K562 (cell line): ENCODE measurements at regions not wholly inside any gene's neighbourhood (a gene's known extent, or its start where the extent isn't known, plus 50 kb on each side); places are given as distances from the start of the nearest gene placed in this dataset.

Source experiments
- ATAC-seq: fragments of 200-7000 bp; cut with Tn5 transposase; 3 replicates; pipeline ENCODE4 v1.9.1; 2020; ENCODE audit warnings: moderate library complexity
- BruUV-seq: library from RNA; stranded (reverse); fragments of 400-500 nt; replicated peaks from 2 replicates; lab custom pipeline; 2021; lab: Mats Ljungman, UMichigan
- CTCF ChIA-PET: fragments of 300-600 bp; formaldehyde crosslinking; extraction: SDS; loops from one replicate; lab custom pipeline; 2021; ENCODE audit warnings: low intra/inter-chr PET ratio; lab: Yijun Ruan, JAX
- POLR2A ChIA-PET: fragments of 300-600, 350-650 bp; sonication (Branson Sonifier 250); formaldehyde crosslinking; extraction: SDS; loops from one replicate; lab custom pipeline; 2021; ENCODE audit warnings: antibody characterized with exemption, inconsistent platforms; lab: Yijun Ruan, JAX
- DNase-seq, 4 experiments: peaks; one replicate each; pipeline versions ENCODE4 v3.0.0 to v3.0.0-alpha.2; 2011 to 2018; ENCODE audit warnings: low spot score in 3 of 4, mixed read lengths in 3 of 4; ENCODE audit errors: extremely low read depth in 1 of 4
- FAIRE-seq: peaks from 2 replicates; lab custom pipeline; 2011; peaks lifted over from hg19 to GRCh38; lab: Jason Lieb, UNC
- H2AFZ ChIP-seq: 2 replicates; pipeline ENCODE4 v1.6.0; 2011; ENCODE audit warnings: low read depth, low read length, control low read depth, inconsistent platforms
- H3K27ac ChIP-seq: fragments of 200-600 bp; 3 replicates; pipeline ENCODE4 v1.8.0; 2011; ENCODE audit warnings: low read depth, mild to moderate bottlenecking, control low read depth, inconsistent platforms, low read length, moderate library complexity, mixed read lengths; ENCODE audit errors: extremely low read depth
- H3K27me3 ChIP-seq, 2 experiments: fragments of 300-600 bp in 1 of 2; 2 replicates in 1 of 2; 3 replicates in 1 of 2; pipeline versions ENCODE4 v1.6.0 to v1.8.0; 2011; ENCODE audit warnings: inconsistent platforms in 2 of 2, low read length in 2 of 2, mild to moderate bottlenecking in 1 of 2, mixed read lengths in 1 of 2, moderate library complexity in 1 of 2; ENCODE audit not compliant: control insufficient read depth in 2 of 2, insufficient read depth in 2 of 2
- H3K36me3 ChIP-seq: fragments of 300-600 bp; 3 replicates; pipeline ENCODE4 v1.8.0; 2011; ENCODE audit warnings: mild to moderate bottlenecking, low read length, inconsistent platforms; ENCODE audit not compliant: control insufficient read depth, insufficient read depth
- H3K4me1 ChIP-seq, 2 experiments: fragments of 200-600 bp in 1 of 2; replicated peaks in 1 of 2; 2 replicates in 1 of 2; 3 replicates in 1 of 2; pipeline versions ENCODE4 v1.5.1 to v1.8.0; 2011; ENCODE audit warnings: inconsistent platforms in 2 of 2, low read length in 2 of 2, mild to moderate bottlenecking in 1 of 2, mixed read lengths in 1 of 2, moderate library complexity in 1 of 2; ENCODE audit not compliant: control insufficient read depth in 2 of 2, insufficient read depth in 2 of 2
- H3K4me2 ChIP-seq: 2 replicates; pipeline ENCODE4 v1.6.1; 2011; ENCODE audit warnings: low read length, control low read depth, inconsistent platforms, mixed read lengths; ENCODE audit not compliant: insufficient read depth
- H3K4me3 ChIP-seq: fragments of 200-600 bp; sonication (generic), shearing (Covaris generic); 2 replicates; pipeline ENCODE4 v1.5.1; 2016; ENCODE audit warnings: control low read depth, inconsistent platforms
- H3K79me2 ChIP-seq: fragments of 200-600 bp; 3 replicates; pipeline ENCODE4 v1.8.0; 2011; ENCODE audit warnings: low read length, inconsistent platforms; ENCODE audit not compliant: control insufficient read depth, insufficient read depth
- H3K9ac ChIP-seq, 2 experiments: 2 replicates each; pipeline versions ENCODE4 v1.6.0 to v1.6.1; 2011; ENCODE audit warnings: low read depth in 2 of 2, low read length in 2 of 2, control low read depth in 1 of 2, inconsistent platforms in 1 of 2, mild to moderate bottlenecking in 1 of 2, mixed read lengths in 1 of 2; ENCODE audit not compliant: insufficient read depth in 1 of 2
- H3K9me1 ChIP-seq: one replicate; pipeline ENCODE4 v1.6.0; 2011; ENCODE audit warnings: inconsistent platforms, mild to moderate bottlenecking, low read length, moderate library complexity; ENCODE audit not compliant: control insufficient read depth, insufficient read depth
- H3K9me3 ChIP-seq: replicated peaks from 2 replicates; pipeline ENCODE4 v1.5.1; 2011; ENCODE audit warnings: low read depth, low read length, inconsistent platforms; ENCODE audit not compliant: control insufficient read depth, insufficient read depth
- H4K20me1 ChIP-seq: replicated peaks from 2 replicates; pipeline ENCODE4 v1.6.1; 2011; ENCODE audit warnings: low read length, inconsistent platforms, mixed read lengths; ENCODE audit not compliant: control insufficient read depth, insufficient read depth
- ATF4 ChIP-seq: fragments of 450-650 bp; formaldehyde crosslinking; IDR thresholded peaks from 2 replicates; pipeline ENCODE4 v1.4.0; 2022; ENCODE audit warnings: mild to moderate bottlenecking, moderate library complexity
- BRF1 ChIP-seq: IDR thresholded peaks from 3 replicates; pipeline ENCODE4 v1.6.1; 2011; ENCODE audit warnings: borderline replicate concordance, mild to moderate bottlenecking; ENCODE audit not compliant: insufficient read length; ENCODE audit errors: extremely low read depth
- CHCHD3 ChIP-seq: fragments of 250-450 bp; sonication (Bioruptor Pico); IDR thresholded peaks from 2 replicates; pipeline ENCODE4 v2.1.2; 2022; ENCODE audit warnings: mild to moderate bottlenecking
- HDAC3 ChIP-seq: fragments of 450-650 bp; IDR thresholded peaks from 2 replicates; pipeline ENCODE4 v1.6.1; 2018; ENCODE audit warnings: borderline replicate concordance, mild to moderate bottlenecking, moderate library complexity; ENCODE audit not compliant: partially characterized antibody
- HNRNPL ChIP-seq: fragments of 200-400 bp; formaldehyde crosslinking; IDR thresholded peaks from 2 replicates; pipeline ENCODE4 v1.6.1; 2017; ENCODE audit warnings: low read depth, mild to moderate bottlenecking, low read length
- KLF1 ChIP-seq: fragments of 450-650 bp; IDR thresholded peaks from 2 replicates; pipeline ENCODE4 v1.6.1; 2016; ENCODE audit warnings: missing genetic modification characterization, missing compliant biosample characterization
- NFATC3 ChIP-seq: fragments of 450-650 bp; IDR thresholded peaks from 2 replicates; pipeline ENCODE4 v1.6.1; 2017; ENCODE audit warnings: mild to moderate bottlenecking
- NFXL1 ChIP-seq: fragments of 450-650 bp; formaldehyde crosslinking; IDR thresholded peaks from 2 replicates; pipeline ENCODE4 v1.4.0; 2021; ENCODE audit warnings: mild to moderate bottlenecking
- PHF21A ChIP-seq: fragments of 450-650 bp; IDR thresholded peaks from 2 replicates; pipeline ENCODE4 v1.6.1; 2017; ENCODE audit warnings: low read depth, borderline replicate concordance
- PPARD ChIP-seq: fragments of 250-450 bp; sonication (Bioruptor Pico); IDR thresholded peaks from 2 replicates; pipeline ENCODE4 v1.8.0; 2022; ENCODE audit warnings: inconsistent platforms, mild to moderate bottlenecking, moderate library complexity
- RBFOX2 ChIP-seq: fragments of 200-400 bp; formaldehyde crosslinking; IDR thresholded peaks from 2 replicates; pipeline ENCODE4 v1.6.1; 2017; ENCODE audit warnings: low read depth, mild to moderate bottlenecking, low read length, moderate library complexity
- STAT6 ChIP-seq: sonication (generic); formaldehyde crosslinking; IDR thresholded peaks from 2 replicates; pipeline ENCODE4 v1.8.1; 2023; ENCODE audit warnings: mild to moderate bottlenecking, missing genetic modification reagents
- TRIM25 ChIP-seq: fragments of 450-650 bp; IDR thresholded peaks from 2 replicates; pipeline ENCODE4 v1.7.0; 2016; ENCODE audit warnings: borderline replicate concordance
- ZNF347 ChIP-seq: fragments of 450-650 bp; formaldehyde crosslinking; IDR thresholded peaks from 2 replicates; pipeline ENCODE4 v1.4.0; 2020; ENCODE audit warnings: low read depth, mild to moderate bottlenecking, moderate library complexity
- WGBS: fragments of 100-300 bp; shearing (Covaris generic); methylation state at CpG from one replicate; pipeline ENCODE4 v1.1.6; 2016; ENCODE audit warnings: low coverage, mixed read lengths; ENCODE audit not compliant: insufficient coverage; ENCODE audit errors: missing lambda C conversion rate; 5-methylcytosine and 5-hydroxymethylcytosine counted together
- in situ Hi-C: fragments of 300-500 bp; cut with MboI; formaldehyde crosslinking; loops from 4 replicates; pipeline ENCODE4 v1.15.0; 2018; ENCODE audit warnings: inconsistent platforms, mixed read lengths
- intact Hi-C: fragments of 100-400 bp; cut with micrococcal nuclease; formaldehyde crosslinking; loops from 2 replicates; pipeline ENCODE4 v1.14.2; 2022

- no peak overlapping the region for H3K4me2 ChIP-seq
- no peaks in the 10 kb centered on the region for H3K36me3 ChIP-seq
- ChIA-PET POLR2A (interaction anchor here (1.1 kb wide), 1 partner anchor 11 kb away, joined by 3 read pairs; no protein-coding TSS in a partner anchor), CTCF (no interaction called here)
- H3K4me3 ChIP-seq: no peak overlapping the region
- 3% methylated on average over 6 of the region's 7 CpGs for WGBS
- TF ChIP-seq BRF1 (no peak), PPARD (CRISPR knock-in tag) (no peak), HNRNPL (no peak), RBFOX2 (no peak), KLF1 (tag) (no peak), TRIM25 (no peak), NFXL1 (CRISPR knock-in tag) (no peak), STAT6 (CRISPR knock-in tag) (no peak), ZNF347 (CRISPR knock-in tag) (no peak), ATF4 (no peak), HDAC3 (no peak), PHF21A (no peak), NFATC3 (no peak), CHCHD3 (no peak)
- no peaks in the 10 kb centered on the region for H3K4me1 ChIP-seq
- H3K27ac ChIP-seq: no peak overlapping the region
- no peaks in the 10 kb centered on the region for H3K27me3 ChIP-seq
- H3K9me3 ChIP-seq: no peaks in the 10 kb centered on the region
- H3K9me1 ChIP-seq: no peaks in the 10 kb centered on the region
- intact Hi-C loops (no loop called here), in situ Hi-C loops (no loop called here)
- DNase-seq: no peak
- H2AFZ ChIP-seq: no peak overlapping the region
- H3K79me2 ChIP-seq: no peaks in the 10 kb centered on the region
- H4K20me1 ChIP-seq: no peaks in the 10 kb centered on the region
- FAIRE-seq: no peak
- no TSS peak for BruUV-seq
- no peak overlapping the region for H3K9ac ChIP-seq
- ATAC-seq: no peak
These were observed 327.3 kb downstream of the FGFR2 start for GRCh38 chr10:121270906-121271305.
